Activated CD8-positive, alpha-beta memory T cell treated with anti-CD3 and anti-CD28 coated beads, Interleukin-2, amount 50 U/mL, for 1 hour (primary cell): ENCODE measurements at regions not wholly inside any gene's neighbourhood (a gene's known extent, or its start where the extent isn't known, plus 50 kb on each side); places are given as distances from the start of the nearest gene placed in this dataset.

Experiments used
- DNase-seq: peaks from one replicate; pipeline ENCODE4 v3.0.0-alpha.2; 2020; ENCODE audit errors: extremely low read depth

DNA sequence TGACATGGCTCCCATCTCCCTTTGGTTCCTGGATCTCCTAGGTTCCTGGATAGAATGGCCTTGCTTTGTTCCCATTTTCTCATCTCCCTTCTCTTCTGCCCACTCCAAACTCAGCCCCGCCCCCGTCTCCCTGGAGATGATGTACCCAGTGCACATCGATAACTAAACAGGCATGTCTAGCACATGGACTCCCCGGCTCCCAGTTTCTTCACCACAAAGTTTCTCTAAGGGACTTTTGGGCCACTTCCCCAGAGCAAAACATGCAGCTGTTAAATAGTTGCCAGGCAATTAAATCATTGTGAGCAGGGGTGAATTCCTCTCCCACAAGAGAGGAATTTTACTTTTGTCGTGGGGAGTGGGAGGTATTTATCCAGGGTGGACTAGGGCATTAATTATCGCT is 259.0 kb downstream of the GADD45G start:
- DNase-seq, result no peak

DNA sequence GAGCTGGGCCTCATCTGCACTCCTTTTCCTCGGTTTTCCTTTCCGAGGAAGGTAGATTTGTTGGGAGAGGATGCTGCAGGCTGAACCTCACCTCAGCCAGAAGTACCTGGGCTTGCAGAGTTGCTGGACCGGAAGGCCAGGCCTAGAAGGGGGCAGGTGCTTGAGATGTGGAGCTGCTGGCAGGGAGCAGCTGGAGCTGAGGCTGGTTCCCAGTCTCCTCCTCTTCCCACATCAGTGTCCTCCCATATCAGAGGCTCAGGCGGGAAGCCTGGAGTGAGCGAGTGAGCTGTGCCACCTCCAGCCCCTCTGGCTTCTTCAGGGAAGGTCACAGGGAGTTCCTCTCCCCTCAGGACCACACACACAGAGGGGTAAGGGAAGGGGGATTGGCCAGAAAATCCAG is 259.4 kb downstream of the GADD45G start:
- no peak for DNase-seq

DNA sequence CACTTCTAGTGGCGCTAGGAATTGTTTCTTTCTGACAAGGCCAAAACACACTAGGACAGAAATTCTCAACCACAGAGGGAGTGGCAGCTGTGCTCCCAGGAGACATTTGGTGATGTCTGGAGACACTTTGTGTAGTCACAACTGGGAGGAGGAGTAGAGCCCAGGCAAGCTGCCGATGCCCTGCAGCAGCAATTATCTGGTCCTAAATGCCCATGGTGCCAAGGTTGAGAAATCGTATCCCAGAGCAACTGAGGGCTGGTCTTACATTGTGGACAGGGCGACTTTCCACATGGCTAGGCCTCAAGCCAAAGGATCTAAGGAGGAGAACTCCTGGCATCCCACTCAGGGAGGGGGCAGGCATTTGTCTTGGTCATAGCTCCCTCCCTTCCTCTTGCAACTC is 259.9 kb downstream of the GADD45G start:
- no peak for DNase-seq

DNA sequence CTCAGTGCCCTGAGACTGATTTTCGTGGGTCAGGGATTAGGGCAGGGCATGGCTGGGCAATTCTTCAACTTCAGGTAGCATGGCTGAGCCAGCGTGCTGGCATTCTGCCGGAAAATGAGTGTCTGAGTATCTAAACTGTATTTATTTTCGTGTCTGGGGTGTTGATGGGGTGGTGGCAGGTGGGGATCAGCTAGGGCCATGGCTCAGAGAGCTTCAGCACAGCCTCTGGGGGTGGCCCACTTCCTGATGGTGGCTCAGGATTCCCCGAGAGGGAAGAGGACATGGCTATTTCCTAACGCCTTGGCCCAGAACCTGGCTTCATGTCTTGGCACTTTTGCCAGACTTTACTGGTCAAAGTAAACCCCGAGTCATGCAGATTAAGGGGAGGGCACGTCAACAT is 260.5 kb downstream of the GADD45G start:
- DNase-seq, result no peak

DNA sequence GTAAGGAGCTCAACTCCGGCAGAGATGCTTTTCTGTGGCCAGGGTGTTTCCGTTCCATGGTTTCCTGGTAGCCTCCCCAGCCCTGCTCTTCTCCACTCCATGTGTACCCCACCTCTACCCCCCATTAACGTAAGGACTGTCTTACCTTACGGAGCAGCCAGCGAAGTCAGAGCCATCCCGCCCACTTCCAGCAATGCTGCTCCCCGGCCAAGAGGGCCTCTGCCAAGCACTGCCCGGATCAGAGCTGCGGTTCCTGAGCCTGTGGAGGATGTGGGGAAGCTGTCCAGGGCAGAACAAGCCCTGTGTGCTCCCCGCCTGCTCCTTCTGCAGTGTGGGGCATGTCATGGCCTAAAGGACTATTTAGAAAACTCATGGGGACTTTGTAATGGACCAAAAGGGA is 261.2 kb downstream of the GADD45G start:
- DNase-seq, result no peak

DNA sequence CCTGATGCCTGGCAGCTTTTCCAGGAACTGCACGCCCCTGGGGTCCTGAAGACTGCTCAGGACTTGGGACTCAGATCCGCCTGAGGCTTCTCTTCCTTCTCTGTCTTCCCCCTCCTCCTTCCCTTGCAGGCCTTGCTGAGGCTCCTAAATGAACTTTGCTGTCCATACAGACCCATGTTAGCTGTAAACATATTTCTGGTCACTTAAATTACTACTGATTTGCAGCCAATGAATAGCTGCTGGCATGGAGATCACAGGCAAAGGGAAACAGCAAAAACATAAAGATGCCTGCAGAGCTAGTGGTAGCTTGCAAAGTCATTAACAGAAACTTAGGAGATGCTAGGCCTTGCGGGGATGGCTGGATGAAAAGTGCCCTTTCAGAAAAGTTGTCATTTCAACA is 261.9 kb downstream of the GADD45G start:
- no peak for DNase-seq

DNA sequence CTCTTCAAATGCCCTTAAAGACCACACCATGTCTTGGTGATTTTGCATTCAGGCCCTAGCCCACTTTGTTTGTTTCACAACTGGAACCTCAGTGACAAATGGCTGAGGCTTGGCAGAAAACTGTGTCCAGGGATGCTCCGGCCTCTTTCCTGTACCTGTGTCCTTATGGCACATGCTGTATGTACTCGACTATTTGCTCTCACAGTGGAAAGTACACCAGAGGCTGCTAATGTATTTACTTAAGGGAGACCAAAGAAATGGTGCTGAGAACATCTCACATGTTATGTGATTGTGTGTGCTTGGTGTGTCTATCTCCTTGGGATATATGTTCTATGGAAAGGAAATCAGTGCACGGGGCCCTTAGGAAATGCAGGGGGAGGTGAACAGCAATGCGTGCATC is 263.3 kb downstream of the GADD45G start:
- no peak for DNase-seq

DNA sequence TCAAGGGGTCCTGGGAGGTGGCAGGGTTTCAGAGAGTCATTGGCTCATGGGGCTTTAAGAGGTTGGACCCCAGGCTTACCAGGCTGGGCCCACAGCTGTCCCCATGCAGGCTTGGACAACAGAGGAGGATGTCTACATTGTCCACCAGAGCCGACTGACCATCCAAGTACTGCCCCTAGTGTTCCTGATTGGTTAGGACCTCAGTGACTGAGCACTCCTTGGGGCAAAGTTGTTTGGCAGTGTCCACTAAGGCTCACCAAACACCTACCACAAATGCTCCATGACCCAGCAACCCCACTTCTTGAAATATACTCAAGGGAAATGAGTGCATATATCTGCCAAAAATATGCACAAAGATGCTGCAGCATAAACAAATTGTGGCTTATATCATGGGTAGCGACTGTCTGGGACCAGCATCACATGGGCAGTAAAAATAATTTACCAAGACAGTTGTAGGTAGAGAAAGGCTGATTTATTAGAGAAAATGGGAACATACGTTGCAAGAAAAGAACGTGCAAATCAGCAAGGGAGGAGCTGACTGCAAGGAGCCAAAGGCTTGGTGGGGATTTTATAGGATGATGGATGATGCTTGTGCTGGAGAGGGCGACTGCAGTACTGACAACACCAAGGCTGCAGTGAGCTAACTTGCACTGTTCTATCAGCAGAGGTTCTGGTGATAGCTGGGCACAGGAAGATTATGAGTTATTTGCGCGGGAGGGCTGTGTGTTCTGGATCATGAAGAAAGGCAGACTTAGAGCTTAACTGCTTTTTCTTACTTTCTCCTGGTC is 265.2 kb downstream of the GADD45G start:
- no peak for DNase-seq

DNA sequence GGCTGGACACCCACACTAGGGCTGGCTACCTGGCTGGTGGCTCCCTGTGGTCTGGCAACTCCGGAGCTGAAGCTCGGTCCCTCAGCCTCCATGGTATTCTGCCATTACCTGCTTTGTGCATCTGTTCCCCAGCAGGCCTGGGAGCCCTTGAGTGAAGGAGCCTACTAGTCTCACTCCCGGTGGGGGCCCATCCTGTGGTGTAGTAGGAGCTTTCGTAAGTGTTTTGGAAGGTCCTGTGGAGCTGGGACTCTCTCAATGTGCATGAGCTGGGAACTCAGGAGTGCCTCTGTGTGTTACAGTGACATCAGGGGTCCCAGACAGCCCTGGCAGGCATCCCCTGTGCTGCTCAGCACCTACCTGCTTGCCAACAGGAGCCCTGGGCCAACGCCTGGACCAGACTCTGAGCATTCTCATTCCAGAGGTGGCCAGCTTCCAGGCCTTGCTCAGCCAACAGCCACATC is 267.1 kb downstream of the GADD45G start:
- DNase-seq, result no peak

DNA sequence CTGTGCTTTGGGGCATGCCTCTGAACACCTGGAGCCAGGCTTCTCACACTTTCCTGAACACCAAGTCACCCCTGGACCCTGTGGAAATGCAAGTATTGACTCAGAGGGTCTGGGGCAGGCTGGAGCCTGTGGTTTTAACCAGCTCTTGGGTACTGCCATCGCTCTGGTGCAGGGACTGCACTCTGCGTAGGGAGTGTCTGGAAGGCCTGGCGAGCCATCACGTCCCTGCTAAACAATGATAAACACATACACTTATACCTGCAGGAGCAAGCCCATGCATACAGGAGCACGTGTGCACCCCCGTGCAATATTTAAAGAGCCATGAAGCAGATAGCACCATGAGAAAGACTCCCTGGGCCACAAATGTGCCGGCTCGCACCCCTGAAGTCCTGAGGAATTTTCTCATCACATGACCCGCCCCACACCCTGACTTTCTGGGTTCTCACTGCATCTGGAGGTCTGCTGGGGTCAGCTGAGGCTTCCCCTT is 267.7 kb downstream of the GADD45G start:
- no peak for DNase-seq

DNA sequence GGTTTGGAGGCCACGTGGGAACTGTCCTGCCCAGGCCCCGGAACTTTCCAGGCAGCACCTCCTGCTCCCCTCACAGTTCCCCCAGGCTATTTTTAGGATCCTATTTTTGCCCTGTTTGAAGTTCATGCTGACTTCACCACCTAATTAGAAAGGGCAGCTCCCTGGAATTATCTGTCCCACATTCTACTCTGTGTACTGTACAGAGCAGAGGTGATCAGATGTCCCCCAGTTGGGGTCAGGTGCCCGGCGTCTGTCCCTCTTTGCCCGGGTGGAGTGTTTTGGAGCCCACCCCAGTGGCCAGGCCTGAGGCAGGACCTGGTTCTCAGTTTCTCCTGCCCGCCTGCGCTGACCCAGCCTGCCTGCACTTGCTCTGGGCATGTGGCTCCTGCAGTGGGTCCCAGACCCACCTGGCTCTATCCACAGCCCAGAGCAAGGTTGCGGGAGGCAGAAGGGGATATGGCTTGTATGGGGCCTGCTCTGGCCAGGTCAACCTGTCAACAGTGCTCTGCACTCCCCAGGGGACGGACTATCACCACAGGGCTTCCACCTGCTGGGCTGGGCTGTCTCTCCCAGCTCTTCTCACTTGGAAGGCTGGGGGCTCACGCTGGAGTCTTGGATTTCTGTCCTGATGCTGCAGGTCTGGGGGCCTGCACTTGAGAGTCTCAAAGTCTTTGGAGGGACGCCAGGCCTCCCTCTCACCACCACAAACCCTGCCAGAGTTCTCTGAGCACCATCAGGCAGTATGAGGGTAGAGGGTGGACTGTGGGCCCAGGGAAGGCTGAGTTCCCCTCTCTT is 268.3 kb downstream of the GADD45G start:
- DNase-seq, result no peak

DNA sequence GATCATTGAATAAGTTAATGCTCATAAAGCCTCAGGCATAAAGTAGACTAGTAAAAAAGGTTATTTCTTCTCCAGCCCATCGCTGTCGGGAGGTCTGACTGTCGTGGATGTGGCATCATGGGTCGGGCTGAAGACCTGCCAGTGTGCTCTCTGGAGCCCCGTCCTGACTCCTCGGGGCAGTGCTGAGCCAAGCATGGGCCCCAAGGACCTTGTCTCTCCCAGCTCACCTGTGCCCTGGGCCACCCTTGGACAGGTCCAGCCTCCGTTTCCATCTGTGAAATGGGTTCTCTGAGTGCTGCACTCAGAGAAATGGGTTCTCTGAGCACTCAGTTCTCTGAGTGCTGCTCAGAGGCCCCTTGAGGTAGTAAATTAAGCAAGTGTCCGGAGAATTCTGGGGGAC is 269.0 kb downstream of the GADD45G start:
- no peak for DNase-seq

DNA sequence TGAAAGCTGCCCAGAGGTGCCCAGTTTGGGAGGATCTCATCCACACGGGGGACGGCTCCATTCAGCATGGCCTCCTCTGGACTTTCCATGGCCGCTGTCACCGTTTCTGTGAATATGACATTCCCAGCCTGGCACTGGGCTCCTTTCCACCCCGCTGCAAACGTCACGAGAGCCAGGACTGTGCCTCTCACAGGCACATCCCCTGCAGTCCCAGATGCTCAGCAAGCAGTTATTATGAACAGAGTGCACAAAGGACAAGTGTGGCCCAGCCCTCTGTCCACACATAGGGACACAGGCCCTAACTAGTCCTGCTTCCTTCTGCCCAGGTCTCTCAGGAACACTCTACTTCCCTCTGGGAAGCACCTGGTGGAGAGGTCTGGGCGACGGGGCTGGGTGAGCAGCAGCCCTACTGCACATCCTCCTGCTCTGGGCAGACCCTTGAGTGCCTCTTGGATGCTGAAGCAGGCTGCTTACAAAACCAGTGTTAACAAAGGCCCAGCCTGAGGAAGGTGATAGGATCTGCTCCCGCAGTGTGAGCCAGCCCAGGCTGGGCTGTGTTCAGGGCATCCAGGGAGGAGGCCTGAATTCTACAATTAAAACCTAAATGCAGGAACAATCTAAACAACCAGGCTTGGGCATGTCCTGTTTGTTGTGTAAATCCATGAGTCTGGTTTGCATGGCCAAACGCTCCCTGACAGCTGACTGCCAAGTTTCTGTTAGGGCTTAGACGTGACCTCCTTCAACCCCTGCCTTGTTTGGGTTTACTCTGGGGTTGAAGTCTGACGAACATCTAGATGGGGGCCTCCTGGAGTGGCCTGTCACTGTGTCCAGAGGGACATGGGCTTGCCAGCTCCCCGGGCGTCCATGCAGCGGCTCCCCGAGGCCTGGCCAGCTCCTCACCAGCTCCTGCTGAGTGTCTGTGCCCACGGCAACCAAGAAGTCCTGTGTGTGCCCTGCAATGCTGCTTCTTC is 269.8 kb downstream of the GADD45G start:
- DNase-seq, result no peak

DNA sequence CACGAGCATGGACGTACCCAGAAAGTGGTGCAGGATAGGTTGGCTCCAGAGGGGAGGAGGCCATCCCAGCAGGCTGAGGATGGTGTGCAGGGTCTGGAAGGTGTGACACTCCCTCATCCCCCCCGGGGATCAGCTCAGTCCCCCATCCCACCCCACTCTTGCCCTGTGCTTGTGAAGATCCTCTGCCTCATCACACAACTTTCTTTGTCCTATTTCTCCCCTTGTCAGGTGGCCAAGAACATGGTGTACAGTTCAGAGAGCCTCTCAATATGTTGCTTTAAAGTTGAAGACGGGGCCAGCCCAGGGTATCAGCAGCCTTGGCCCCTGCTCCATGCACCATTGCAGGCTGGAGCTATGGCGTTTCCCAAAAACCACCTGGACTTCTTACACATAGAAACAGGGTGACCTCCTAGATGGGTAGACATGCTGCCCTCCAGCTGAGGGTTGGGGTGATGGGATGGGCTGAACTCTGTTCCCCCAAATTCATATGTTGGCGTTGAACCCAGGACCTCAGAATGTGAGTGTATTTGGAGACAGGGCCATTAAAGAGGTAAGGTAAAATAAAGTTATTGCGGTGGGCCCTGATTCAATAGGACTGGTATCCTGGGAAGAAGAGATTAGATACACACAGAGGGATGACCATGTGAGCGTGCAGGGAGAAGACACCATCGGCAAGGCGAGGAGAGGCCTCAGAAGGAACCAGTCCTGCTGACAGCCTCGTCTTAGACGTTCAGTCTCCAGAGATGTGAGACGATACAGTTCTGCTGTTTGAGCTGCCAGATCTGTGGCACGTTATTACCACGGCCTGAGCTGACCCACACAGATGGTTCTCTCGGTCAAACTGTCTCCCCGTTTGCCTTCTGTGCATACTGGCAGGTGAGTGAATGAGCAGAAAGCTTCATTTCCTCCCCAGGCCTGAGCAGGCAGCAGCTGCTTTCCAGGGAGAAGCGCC is 272.5 kb downstream of the GADD45G start:
- DNase-seq, result no peak

DNA sequence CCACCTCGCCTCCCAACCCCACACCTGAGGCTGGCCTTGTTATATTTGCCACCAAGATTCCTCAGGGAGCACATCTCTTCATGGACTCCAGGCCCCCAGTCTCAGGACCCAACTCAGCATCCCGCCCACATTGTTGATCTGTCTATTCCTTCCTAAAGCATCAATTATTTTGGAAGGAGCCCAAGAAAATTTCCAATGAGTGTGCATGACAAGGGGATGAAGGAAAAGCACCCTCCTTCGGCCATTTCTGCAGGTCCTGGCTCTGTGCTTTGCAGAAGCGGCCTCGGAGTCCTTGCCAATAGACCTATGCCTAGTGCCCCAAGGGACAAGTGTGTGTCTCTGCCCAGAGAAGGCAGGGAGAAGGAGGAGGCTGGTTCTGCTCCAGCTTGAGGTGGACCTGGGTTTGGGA is 273.2 kb downstream of the GADD45G start:
- DNase-seq, result no peak

DNA sequence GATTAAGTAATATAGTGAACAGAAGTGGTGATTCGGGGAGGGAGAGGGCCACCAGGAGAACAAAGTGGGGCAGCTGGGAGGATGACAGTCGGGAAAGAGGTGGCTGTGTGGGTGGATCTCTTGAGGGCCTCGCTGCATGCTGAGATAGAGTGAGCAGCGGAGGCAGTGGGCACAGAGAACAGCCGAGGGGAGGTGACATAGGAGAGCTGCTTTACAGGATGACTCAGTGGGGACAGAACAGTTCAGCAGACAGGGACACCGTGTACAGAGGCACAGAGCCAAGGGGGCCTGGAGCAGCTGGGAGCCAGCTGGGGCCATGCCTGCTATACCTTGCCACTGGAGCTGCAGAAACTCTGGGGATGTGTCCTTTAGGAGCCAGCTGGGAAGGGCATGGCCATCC is 273.9 kb downstream of the GADD45G start:
- DNase-seq, result no peak

DNA sequence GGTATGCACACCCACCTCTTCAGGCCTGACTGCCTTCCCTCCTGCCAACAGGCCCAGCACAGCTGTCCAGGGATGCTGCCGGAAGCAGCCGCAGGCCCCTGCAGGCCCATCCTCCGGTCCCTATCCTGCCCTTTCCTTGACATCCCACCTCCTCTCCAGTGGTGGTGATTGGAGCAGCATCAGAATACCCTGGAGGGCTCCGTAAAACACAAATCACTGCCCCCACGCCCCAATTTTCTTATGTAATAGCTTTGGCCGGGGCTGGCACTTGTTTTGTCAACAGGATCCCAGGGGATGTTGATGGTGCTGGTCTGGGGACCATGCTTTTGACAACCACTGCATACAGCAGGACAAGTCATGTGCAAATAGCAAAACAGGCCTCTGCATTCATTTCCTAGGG is 274.5 kb downstream of the GADD45G start:
- DNase-seq, result no peak

DNA sequence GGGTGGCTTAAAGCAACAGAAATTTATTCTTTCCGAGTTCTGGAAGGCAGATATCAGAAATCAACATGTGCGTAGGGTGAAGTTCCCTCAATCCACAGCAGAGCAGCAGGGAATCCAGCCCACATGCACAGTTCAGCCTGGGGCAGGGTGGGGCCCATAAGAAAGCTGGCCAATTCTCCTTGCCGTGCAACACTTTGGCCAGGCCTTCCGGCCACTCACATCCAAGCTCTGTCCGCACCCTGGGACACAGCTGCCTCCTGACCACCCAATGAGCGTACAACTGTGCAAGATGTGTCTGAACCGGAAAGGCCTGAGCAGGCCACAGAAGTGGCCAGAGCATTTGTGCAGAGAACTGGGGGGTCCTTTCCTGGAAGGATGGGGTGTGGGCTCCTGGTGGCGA is 274.9 kb downstream of the GADD45G start:
- no peak for DNase-seq

DNA sequence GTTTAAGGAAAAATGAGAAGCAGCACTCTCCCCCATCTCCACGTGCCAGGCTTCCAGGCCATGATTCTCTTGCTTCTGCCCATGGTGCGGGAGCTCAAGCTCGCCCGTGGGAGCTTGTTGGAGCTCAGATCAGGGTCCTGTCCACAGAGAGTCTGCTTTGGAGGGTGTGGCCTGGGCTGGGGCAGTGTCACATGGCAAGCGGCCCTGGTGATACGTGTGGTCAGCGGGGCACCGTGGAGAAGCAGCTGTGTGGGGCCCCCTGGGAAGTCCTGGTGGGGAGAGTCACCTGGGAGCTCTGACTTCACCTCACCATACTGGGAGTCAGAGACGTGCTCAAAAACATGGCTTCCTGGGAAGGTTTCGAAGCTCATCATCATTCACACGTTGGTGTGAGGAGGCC is 275.3 kb downstream of the GADD45G start:
- DNase-seq, result no peak

DNA sequence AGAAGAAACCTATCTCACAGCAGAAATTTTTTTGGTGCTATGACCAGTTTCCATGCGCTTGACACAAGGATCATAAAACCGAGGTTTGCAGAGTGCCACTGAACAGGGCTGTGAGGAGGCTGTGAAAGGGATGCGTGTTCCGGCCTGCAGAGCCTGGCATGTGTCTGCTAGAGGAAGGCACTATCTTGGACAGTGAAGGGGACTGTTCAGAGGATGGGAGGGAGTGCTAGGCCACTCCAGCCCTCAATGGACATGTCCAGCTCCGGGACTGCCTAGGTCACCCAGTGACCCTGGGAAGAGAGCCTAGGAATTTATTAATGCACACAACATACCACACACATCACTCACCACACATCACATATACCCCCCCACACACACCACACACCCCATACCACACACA is 275.9 kb downstream of the GADD45G start:
- no peak for DNase-seq

DNA sequence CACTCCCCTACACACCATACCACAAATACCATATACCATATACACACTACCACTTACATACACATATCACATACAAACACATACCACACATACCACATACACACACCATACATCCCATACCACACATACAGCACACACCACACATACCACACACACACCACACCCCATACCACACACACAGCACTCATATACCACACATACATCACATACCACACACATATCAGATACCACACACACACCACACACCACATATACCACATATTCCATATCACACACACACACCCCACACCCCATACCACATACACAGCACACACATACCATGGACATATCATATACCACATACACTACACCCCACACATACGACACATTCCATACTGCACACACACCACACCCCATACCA is 276.6 kb downstream of the GADD45G start:
- DNase-seq, result no peak
